GM19240 (cell line): ENCODE measurements at regions not wholly inside any gene's neighbourhood (a gene's known extent, or its start where the extent isn't known, plus 50 kb on each side); places are given as distances from the start of the nearest gene placed in this dataset.
"Not testable (repeated sequence)": the region's sequence is repeated elsewhere in the genome, so short reads cannot be mapped to it uniquely, and the experiment has no call there.

ENCODE experiments used
- DNase-seq: peaks from one replicate; pipeline ENCODE4 v3.0.0; 2011; ENCODE audit warnings: low spot score; ENCODE audit not compliant: insufficient read length

- no peak for DNase-seq
Observed at GRCh38 chr7:9201928-9202327, 768.5 kb downstream of the NXPH1 start.

- no peak for DNase-seq
Observed at GRCh38 chr7:9204571-9204970, 771.2 kb downstream of the NXPH1 start.

- no peak for DNase-seq
Observed at GRCh38 chr7:9210114-9210513, 776.7 kb downstream of the NXPH1 start.

- no peak for DNase-seq
Observed at GRCh38 chr7:9217204-9217603, 783.8 kb downstream of the NXPH1 start.

GRCh38 chr7:9226500-9226899, 793.1 kb downstream of the NXPH1 start:
- DNase-seq = no peak

- DNase-seq = no peak
Observed at GRCh38 chr7:9231630-9232121, 798.3 kb downstream of the NXPH1 start.

- no peak for DNase-seq
Observed at GRCh38 chr7:9240001-9240400, 806.6 kb downstream of the NXPH1 start.

- no peak for DNase-seq
Observed at GRCh38 chr7:9241826-9242225, 808.4 kb downstream of the NXPH1 start.

- no peak for DNase-seq
Observed at GRCh38 chr7:9242636-9243035, 809.2 kb downstream of the NXPH1 start.

- DNase-seq = no peak
Observed at GRCh38 chr7:9250876-9251275, 817.5 kb downstream of the NXPH1 start.

GRCh38 chr7:9264395-9264794, 831.0 kb downstream of the NXPH1 start:
- DNase-seq = no peak

- no peak for DNase-seq
Observed at GRCh38 chr7:9280088-9280487, 846.7 kb downstream of the NXPH1 start.

- no peak for DNase-seq
Observed at GRCh38 chr7:9283246-9283645, 849.8 kb downstream of the NXPH1 start.

- no peak for DNase-seq
Observed at GRCh38 chr7:9302436-9302835, 869.0 kb downstream of the NXPH1 start.

- no peak for DNase-seq
Observed at GRCh38 chr7:9307131-9307530, 873.7 kb downstream of the NXPH1 start.

- DNase-seq = no peak
Observed at GRCh38 chr7:9324513-9324912, 891.1 kb downstream of the NXPH1 start.

GRCh38 chr7:9328296-9328695, 894.9 kb downstream of the NXPH1 start:
- no peak for DNase-seq

GRCh38 chr7:9349625-9350024, 916.2 kb downstream of the NXPH1 start:
- no peak for DNase-seq

GRCh38 chr7:9391221-9391620, 957.8 kb downstream of the NXPH1 start:
- no peak for DNase-seq

- DNase-seq = no peak
Observed at GRCh38 chr7:9391984-9392383, 958.6 kb downstream of the NXPH1 start.

- not testable (repeated sequence) for DNase-seq
Observed at GRCh38 chr7:9404386-9404785, 971.0 kb downstream of the NXPH1 start.

- no peak for DNase-seq
Observed at GRCh38 chr7:9407816-9408215, 974.4 kb downstream of the NXPH1 start.

GRCh38 chr7:9453521-9453920, 1020.1 kb downstream of the NXPH1 start:
- no peak for DNase-seq

GRCh38 chr7:9488555-9488954, 1055.1 kb downstream of the NXPH1 start:
- DNase-seq = no peak
